ENCODE measurements at regions not wholly inside any gene's neighbourhood (a gene's known extent, or its start where the extent isn't known, plus 50 kb on each side); places are given as distances from the start of the nearest gene placed in this dataset.

DNA sequence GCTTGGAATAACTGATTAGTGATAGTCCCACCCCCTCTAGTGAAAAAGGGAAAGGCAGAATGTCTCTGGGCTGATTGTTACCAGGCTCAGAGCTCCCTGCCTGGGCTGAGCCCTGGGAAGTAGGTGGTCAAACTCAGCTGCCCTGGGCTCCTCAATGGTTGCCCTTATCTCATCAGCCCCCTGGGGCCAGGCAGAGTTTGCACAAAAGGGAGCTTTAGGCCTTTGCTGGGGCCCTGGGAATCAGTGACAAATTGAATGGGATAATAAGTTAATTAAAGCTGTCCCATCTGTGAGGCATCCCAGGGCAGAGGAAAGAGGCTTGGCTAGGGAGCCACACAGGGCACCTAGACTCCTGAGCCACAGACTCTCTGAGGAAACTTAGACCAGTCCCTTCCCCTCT lies 89.0 kb downstream of the EFNB1 start:
- DNase-seq: no peak

DNA sequence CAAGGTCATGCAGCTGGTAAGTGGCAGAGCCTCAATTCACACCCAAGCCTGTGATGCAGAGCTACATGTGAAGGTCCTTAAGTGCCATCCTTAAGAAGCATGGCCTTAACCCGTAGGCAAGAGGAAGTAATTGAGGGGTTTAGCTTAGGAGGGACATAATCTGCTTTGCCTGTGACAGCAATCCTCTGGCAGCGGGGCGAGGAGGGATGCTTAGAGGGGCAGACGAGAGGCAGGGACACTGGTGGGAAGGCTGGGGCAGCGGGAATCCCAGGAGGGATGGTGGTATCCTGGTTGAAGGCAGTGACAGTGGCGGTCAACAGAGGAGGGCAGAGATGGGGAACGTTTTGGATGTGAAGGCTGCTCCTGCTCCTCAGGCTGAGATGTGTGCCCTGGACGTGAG lies 88.1 kb downstream of the EFNB1 start:
- no peak for DNase-seq

DNA sequence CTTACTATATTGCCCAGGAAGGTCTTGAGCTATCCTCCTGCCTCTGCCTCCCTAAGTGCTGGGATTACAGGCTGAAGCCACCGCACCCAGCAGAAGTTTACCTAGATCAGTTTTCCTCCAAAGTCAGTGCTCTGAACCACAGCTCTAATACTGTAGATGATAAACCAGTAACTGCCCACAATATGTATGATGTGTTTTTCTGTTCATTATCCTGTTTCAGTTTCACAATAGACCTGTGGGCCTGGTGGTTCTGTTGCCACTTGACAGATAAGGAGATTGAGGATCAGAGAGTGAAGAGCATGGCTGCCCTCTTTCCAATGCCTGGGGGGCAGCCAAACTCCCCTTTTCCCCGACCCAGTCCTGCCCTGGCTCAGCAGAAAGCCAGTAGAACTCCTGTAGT lies 87.0 kb downstream of the EFNB1 start:
- DNase-seq: no peak

DNA sequence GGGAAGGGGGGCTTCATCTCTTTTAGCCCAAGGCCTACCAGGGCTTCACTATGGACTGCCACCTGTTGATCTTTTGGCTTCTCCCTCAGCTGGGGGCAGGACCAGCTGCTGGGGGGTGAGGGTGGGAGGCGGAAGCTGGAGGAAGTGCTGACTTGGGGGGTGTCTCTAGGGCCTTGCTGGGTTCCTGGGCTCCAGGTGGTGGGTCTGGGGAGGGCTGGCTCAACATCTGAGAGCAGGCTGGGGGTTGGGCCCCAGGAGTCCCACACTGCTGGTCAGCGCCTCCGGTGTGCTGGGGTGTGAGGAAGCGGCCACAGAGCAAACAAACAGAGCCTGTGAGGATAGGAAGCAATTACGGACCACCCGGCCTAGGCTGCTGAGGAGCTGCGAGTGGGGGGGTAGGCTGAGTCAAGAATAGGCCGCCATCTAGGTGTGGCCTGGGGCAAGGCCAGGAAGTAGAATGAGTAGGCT lies 85.7 kb downstream of the EFNB1 start:
- DNase-seq: no peak

DNA sequence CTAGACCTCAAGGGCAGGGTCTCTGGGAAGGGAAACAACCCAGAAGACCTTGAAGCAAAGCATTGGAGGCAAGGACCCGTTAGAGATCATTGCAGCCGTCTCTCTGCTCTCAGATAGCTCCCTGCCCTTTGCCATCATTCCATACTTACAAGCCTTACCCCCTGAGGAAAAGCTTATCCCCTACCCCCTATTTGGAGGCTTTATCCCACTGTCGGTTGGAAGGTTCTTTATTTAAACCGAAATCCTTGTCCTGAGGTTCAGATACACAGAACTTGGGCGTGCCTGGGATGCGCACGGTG lies 84.4 kb downstream of the EFNB1 start:
- no peak for DNase-seq

DNA sequence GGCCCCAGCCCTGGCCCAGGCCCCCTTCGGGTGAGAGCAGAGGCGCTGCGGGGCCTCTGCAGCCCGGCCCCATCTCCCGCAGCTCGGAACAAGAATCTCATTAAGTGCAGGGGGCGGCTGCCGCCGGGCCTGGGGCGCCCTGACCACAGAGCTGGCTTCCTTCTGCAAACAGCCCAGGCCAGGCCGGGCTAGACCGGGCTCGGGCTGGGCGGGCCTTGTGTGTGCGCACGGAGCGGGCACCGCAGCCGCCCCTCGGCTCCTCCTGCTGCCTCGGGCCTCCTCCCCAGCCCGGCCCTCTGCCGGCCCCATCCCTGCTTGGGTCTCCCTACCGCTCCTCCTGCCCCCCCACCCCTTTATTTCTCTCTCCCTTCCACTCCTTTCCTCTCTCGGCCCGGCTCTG lies 83.3 kb downstream of the EFNB1 start:
- DNase-seq: no peak

DNA sequence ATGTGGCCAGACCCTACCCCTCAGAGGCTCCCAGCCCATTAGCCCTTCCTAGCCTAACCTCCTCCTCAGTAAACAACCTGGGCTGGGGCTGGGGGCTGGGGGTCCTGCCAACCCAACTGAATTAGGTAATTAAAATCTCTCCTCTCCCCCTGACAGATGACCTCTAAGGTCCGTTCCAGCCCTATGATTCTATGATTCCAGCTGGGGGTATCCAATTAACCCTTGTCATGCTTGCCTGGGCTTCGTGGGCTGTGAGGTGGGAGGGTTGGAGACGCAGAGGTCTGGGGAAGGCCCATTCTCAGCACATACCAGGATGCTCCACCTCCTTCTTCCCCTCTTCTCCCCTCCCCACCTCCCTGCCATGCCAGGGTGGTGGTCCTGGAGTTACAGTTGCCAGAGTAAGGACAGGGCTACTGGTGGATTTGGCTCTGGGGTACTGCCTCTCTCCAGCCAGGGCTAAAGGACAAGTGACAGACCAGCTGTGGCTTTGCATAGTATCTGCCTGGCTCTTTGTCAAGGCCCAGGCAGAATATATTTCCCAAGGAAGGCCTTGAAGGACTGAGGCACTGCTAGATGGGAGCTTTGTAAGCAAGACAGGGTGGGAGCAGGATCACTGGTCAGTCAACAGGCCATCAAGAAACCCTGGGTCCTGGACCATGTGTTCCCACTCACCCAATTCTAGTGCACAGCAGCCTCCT lies 82.1 kb downstream of the EFNB1 start:
- no peak for DNase-seq

DNA sequence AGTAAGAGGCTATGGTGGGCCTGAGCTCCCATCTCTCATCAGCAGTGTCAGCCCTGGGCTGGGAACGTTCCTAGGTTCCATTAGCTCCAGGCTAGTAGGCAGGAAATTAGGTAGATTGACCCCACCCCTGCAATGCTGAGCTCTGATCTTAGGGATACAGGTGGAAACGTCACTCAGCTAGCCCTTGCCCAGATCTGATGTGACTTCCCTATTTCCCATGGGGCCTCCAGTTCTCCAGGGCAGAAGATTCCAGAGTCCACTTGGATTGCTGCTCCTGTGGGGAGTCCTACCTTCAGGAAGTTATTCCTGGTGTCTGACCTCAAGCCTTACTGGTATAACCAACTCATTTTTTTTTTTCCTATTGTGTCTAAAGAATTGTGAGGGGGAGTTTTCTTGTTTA lies 81.1 kb downstream of the EFNB1 start:
- DNase-seq: no peak

DNA sequence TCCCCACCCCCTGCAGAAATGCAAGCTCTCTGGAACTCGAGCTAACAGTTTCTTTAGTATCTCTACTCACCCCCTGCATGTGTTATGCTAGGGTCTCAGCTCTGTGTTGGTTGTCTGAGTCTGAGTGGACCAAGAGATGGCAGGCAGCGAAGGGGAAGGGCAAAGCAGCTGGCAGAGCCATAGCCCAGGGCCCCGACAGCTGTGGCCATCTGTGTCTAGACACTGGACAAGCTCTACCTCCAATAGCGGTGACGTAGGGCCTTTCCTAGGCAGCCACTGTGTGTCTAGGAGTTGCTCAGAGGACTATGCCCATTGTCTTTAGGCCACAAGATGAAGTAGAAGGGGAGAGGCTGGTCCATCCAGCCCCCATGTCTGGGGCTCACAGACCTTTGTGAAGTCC lies 79.2 kb downstream of the EFNB1 start:
- no peak for DNase-seq

DNA sequence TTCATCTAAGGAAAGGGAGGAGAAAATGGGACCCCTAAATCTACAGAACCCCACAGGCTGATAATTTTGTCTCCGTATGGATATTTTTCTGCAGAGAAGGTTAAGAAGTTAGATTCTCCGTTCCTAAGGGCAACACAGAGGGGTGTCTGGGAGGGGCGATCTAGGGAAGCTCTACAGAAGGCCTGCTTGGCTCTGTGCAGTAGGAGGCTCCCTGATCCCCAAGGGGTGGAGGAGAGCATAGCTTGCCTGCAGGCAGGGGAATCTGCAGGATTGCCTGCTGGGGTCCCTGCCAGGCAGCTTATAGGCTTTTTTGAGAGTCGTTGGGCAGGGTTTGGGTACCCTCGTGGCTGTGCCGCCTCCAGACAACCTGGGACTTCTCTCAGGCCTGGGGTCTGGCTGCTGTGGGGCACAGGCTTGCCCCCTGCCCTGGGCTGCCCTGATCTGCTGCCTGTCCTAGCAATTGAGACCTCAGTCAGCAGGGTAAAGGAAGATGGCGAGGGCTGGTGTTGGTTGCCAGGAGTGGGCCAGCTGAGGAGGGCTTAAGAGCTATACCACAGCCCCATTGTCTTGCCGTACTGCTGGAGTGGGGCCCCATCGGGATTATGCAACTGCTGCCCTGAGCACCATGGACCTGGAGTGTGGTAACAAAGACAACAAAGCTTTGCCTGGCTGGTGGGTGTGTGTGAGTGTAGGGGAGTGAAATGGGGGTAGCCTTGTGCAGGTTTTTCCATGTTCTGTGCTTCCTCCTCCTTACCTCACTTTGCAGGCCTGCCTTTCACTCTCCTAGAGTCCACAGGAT lies 74.1 kb downstream of the EFNB1 start:
- no peak for DNase-seq

DNA sequence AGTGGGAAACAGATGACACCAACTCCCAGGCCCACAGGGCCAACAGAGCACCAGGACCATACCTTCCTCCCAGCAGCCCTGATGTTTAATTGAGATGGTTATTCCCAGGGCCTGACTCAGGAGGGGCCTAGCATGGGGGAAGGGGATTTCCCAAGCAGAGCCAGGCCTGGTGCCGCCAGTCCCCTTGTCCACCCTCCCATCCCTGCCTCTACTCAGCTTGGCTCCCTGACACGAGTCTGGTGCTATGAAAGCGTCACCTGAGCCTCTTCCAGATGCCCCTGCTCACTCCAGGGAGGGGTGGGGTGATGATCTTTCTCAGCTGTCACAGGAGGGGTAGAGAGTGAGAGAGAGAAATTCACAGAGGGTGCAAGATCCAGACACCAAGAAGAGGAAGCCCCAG lies 72.7 kb downstream of the EFNB1 start:
- DNase-seq: no peak

DNA sequence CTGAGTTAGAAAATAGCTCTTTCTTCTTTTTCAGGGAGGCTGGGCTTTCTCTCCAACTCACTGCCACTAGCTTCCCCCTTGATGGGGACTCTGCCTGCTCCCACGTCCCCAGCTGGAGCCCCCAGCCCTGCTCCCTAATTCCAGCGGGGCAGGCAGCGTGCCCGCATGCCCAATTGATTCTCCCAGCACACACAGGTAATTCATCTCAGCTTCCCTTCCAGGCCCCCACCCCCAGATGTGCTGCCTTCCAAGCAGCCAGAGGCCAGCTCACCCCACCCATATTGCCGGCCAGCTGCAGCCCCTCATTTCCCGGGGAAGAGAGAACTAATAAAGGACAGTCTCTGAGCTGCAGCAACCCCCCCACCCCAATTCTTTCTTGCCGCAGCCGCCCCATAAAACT lies 69.8 kb downstream of the EFNB1 start:
- DNase-seq: no peak

DNA sequence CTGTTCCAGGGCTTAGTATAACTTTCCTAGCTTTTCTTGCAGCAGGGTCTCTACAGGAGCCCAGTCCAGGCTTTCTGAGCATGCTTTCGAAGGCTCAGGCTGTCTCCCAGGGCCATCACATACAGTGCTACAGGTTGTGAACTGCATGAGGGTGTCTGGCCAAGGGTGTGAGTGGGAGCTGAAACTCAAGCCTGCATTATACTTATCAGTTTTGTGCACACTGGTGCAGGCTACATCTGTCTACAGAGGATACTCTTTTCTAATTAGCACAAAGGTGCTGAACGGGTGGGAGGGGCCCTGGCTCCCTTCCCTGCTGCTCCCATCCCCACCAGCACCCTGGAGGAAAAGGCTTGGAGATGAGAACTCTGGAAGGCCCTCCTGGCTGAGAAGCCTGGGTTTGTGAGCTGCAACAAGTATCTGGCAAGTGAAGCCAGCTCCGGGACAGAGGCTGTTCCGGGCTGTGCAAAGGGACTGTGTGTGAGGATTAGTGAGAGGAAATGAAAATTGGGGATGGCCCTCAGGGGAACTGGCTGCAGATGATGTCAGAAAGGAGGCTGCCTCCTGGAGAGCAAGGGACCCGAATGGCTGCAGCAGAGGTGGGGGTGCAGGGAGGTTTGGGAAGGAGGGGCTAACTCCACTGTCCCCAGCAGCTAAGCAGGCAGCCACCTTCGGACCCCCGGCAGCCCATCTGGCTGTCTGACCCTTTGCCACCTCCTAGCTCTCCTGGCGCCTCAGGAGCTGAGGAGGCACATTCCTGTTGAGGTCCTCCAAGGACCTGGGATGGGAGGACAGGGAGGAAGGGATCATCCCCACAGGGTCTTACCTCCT lies 68.5 kb downstream of the EFNB1 start:
- DNase-seq: no peak

DNA sequence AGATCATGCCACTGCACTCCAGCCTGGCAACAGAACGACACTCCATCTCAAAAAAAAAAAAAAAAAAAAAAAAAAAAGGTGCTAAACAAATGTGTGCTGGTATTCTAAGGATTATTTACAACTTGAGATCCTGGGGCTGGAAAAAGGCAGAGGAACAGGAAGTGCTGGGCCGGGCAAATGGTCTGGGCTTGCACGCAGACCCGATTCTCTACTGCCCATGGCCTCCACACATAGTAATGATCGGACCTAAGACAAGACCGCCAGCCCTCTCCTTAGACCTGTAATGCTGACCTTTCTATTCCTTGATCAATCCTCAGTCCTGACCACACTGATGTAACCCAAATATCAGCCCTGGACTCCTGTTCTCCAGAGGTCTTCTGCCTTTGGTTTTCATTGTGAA lies 67.8 kb downstream of the EFNB1 start:
- no peak for DNase-seq

DNA sequence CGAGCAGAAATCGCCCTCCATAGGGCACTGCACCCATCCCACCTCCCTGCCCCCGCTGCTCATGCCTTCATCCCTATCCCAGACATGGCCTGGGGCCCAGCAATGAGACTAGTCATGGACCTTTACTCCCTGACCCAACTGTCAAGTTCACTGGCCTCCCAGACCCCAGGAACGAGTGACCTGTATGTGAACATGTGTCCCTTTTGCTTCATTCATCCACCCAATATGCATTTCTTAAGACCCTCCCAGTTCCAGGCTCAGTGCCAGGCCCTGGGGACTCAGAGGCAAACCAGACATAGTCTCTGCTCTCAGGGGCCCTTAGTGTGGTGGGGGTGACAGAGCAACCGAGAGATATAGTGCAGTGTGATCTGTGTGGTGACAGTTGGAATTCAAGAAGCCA lies 67.0 kb downstream of the EFNB1 start:
- no peak for DNase-seq

DNA sequence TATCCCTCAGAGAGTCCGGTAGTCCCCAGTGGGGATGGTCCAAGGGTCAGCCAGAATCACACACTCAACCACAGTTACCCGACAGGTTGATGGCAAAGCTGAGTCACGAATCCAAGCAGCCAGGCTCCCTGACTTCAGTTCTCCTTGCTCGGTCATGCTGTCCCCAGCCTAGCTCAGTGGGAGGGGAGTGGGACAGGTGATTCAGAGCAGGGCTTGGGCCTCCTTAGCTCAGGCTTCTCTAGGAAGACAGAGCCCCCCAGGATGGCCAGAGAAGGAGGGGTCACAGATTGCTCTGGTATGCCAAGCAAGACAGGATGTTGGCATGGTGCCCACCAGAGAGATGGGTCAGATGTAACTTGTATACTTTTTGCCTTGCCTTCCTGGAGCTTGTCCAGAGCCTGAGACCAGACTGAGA lies 66.5 kb downstream of the EFNB1 start:
- no peak for DNase-seq

DNA sequence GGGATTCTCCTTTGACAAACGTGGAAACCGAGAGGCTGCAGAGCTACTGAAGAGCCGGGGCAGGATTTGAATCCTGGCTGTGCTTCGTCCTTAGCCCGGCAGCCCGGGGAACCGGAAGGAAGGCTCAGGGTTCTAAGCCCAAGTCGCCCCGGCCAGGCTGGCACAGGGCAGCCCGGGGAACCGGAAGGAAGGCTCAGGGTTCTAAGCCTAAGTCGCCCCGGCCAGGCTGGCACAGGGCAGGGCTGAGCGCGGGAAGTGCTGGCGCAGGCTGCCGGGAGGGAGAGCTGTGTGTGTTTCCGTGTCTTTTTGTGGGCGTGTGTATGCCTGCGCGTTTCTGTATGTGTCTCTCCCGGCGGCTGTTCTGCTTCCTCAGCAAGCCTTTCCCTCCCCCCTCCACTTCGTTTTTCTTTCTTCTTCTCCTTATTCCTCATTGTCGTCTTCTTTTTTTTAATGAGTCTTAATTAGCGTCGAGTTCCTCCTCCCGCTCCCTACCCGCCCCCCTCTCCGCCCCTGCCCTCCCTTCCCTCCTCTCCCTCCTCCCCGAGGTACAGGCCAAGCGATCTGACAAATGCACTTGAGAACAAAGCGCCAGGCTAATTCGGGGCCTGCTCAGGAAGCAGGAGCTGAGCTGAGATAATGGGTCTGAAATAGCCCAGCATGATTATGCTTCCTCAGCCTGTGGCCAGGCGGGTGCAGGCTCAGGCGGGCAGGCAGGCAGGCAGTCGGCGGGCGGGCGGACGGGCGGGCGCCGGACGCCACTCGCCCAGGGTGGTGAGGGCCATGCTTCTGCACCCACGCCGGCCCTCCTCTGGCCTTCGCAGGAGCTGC lies 65.9 kb downstream of the EFNB1 start:
- DNase-seq: peak; percentile 58

DNA sequence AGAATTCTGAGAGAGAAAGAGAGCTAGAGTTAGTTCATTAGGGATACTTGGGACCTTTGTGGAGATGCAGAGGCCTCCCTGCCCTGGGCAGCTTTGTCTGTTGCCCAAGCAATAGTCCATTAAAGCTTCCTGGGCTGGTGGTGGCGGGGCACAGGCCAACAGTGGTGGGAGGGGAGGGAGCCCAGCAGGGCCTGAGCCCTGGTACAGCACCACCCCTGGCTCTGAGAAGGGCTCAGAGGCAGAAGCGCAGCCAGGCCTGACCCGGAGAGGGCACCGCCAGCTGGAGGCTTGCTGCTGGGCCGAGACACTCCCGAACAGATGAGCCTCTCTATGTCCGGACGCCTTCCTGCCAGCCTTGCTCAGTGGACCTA lies 65.3 kb downstream of the EFNB1 start:
- DNase-seq: no peak

DNA sequence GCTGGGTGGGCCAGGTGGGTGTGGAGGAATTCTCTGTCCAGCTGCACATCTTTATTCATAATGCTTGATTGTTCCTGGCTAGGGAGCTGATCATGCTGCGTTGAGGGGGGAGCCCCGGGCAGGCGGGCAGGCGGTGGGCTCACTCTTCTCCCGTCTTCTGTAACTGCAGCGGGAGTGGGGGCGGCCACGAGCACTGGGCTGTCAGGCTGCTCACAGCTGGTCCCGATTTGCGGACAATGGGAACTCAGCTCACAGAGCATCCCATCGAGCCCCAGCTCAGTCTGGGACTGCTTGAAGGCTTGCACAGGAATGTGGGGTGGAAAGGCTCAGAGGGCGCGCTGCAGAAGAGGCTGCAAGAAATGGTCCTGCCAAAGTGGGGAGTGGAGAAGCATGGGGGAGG lies 63.8 kb downstream of the EFNB1 start:
- DNase-seq: no peak

DNA sequence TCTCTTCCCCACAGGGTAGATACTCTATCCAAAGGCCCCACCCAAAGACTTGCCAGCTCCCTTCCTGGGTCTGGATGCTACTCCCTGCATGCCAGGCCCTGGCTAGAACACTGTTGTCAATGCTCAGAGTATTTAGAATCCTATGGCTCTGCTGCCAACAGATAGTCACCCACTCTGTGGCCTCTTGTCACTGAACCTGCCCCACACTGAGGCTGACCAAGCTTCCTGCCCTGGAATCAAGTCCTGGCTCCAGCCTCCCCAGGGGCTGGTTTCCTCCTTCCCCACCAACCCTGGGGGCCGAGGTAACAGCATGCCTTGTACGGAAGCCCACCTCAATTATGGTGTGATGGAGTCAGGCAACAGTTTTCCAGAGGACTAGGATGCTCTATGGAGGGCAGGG lies 63.3 kb downstream of the EFNB1 start:
- no peak for DNase-seq
